Epidermal melanocyte (primary cell): ENCODE measurements at regions not wholly inside any gene's neighbourhood (a gene's known extent, or its start where the extent isn't known, plus 50 kb on each side); places are given as distances from the start of the nearest gene placed in this dataset.
"Not testable (repeated sequence)": the region's sequence is repeated elsewhere in the genome, so short reads cannot be mapped to it uniquely, and the experiment has no call there.

Experiments
- DNase-seq: peaks from one replicate; pipeline ENCODE4 v3.0.0; 2011; ENCODE audit warnings: low spot score; ENCODE audit not compliant: insufficient read length

- peak; percentile 33 for DNase-seq
These were observed 234.9 kb upstream of the MCHR2 start for GRCh38 chr6:100228834-100229441.

DNA sequence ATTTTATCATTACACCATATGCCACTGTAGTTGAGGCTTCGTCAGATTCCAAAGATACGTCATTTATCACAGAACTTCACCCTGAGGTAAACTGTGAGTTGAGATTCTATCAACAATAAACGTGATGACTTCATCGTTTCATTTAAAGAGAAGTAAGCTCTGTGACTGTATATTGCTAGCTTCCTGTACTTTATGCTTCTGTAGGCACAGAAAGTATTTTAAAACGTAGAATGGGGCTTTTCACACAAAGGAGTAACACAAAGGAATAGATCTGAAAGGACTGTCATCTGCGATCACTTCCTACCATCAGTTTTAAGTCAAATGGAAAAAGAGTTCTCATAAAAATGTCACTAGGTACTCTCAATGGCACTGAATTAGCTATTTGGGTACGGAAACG, 234.4 kb upstream of the MCHR2 start:
- DNase-seq: no peak

DNA sequence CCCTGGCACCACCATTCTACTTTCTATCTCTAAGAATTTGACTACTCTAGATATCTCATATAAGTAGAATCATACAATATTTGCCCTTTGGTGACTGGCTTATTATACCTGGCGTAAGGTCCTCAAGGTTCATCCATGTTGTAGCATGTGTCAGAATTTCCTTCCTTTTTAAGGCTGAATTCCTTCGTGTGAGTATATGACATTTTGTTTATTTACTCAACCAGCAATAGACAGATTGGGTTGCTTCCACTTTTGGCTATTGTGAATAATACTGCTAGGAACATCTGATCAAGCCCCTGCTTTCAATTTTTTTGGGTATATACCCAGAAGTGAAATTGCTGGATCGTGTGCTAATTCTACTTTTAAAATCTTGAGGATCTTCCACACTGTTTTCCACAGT, 232.8 kb upstream of the MCHR2 start:
- DNase-seq: no peak

GRCh38 chr6:100223952-100224351, 229.9 kb upstream of the MCHR2 start:
- DNase-seq: not testable (repeated sequence)

DNA sequence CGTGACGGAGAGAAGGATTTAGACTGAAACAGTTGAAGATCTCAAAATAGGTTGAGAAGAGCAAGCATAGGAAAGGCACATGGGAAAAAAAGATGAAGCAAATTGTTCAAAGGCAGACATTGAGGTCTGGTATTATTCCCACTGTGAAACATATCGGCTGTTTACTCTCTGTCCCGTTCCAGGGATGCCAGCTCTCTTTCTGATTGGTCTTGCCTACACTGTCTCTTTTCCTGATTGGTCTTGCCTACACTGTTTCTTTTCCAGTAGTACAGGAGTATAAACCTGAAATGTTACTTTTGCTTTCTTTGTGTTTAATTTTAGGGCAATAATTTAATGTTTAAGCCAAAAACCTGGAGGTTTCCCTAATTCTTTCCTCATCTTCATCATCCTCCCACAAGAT, 226.5 kb upstream of the MCHR2 start:
- DNase-seq: no peak

DNA sequence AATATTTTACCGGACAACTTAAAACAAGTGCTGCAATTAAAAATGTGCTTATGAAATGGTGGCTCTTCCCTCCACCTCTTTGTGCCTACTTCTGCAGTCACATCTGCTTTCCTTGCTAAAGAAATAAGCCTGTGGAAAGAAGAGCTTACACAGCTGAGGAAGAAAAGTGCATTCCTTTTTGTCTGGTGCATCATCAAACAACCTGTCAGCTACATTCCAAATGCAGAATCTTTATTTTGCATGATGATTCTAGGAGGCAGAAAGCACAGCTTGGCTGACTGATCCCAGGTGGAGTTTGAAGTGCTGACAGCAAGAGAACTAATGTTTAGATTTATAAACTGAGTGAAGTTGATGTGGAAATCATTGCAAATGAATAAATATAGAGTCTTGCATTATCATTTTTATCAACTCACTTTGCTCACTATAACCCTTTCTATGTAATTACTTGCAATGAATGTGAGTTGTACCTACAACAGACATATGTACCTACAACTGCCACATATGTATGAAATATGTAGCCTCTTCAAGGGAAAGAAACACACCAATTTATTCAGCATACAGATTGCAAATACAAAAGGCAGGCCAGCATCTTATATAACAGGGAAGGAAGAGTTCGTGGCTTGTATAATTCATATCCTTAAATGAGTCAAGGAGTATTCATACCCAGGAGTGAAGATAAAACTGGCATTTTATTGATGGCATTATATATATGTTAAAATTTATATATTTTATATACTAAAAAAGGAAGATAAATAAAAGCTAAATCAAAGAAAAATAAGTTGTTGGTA, 223.4 kb upstream of the MCHR2 start:
- DNase-seq: no peak

- no peak for DNase-seq
These were observed 222.7 kb upstream of the MCHR2 start for GRCh38 chr6:100216760-100217159.

GRCh38 chr6:100212131-100212530, 218.1 kb upstream of the MCHR2 start:
- no peak for DNase-seq

DNA sequence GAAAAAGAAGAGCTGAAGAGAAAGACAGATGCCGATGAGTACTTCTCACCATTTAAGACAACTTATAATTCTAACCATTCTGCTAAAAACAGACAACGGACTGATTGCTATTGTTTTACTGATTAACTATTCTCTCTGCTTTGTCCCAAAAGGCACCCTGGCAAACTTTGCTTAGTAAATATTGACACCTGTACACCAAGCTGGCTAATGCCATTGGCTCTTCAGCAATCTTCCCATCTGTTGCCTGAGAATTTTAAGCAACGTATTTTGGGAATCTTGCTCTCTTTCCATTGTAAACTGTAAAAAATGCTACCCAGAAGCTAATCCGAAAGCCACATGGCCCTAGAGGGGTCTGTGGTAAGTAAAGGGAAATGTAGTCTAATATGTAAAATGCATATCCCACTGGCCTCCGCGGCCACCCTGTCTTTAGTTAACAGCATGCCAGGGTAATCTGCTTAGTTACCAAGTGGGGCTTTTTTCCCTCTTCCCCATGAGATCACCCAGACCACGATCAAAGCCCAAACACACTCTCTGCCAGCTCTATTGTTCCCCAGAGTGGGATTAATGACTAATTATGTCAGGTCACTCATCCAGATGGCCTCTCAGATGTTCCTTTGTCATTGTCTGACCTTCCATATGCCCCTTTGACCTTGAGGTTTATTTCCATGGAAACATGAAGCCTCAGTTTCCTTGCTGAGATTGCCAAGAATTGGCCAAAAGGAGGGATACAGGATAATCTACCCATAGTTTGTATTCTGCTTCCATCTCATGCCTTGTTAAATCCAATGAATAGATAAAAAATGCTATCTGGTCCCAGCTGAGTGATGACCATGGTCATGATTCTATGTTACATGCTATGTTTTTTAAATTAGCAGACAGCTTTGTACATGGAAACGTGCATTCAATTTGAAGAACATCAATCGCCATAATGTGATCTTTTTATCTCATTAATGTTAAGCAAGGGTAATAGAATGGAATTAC, 216.4 kb upstream of the MCHR2 start:
- no peak for DNase-seq

DNA sequence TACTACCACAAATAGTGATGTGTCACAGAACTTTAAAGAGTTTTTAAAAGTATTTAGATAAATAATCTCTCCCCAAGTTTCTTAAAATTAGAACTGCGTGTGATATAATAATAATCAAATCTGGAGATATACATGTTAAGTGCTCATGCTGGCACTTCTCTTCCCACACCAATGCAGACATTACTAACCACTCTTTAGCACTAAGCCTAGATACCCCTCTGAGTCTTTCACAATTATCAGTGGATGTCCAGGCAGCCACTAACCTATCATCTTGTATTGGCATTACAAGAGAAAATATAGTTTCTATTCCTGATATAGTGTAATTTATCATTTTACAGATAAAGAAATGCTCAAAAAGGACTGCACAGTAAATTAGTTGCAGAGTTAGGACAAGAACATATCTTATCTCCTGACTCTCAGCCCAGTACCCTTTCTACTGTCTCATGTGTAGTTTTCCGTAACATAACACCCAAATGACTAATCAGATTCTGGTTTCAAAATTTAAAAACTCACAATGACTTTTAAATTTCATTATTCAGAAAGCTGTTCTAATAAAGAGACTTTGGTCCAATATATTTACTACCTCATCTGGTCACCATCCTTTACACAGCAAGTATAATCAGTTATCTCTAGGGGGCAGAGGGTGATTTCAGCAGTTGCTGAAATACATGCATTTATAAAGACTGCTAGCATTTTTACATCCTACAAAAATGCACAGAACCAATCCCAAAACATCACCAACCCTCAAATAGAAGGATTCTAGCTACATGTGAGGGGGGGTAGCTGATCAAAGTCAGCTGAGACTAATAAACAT, 215.5 kb upstream of the MCHR2 start:
- no peak for DNase-seq

DNA sequence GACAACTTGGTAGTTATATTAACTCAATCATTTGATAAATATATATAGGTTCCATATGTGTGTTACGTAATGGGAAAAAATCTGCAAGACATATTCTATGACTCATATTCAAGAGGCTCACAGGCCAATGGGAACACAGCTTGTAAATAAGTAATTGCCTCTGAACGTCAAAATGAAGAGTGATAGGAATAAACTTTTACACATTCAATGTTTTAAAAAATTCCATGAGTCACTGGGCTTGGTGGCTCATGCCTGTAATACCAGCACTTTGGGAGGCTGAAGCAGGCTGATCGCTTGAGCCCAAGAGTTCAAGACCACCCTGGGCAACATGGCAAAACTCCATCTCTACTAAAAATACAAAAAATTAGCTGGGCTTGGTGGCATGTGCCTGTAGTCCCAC, 209.4 kb upstream of the MCHR2 start:
- DNase-seq: peak; percentile 18

GRCh38 chr6:100202417-100203194, 208.6 kb upstream of the MCHR2 start:
- peak; percentile 75 for DNase-seq

- not testable (repeated sequence) for DNase-seq
These were observed 202.4 kb upstream of the MCHR2 start for GRCh38 chr6:100196214-100196982.

GRCh38 chr6:100195244-100195643, 201.2 kb upstream of the MCHR2 start:
- DNase-seq: not testable (repeated sequence)

DNA sequence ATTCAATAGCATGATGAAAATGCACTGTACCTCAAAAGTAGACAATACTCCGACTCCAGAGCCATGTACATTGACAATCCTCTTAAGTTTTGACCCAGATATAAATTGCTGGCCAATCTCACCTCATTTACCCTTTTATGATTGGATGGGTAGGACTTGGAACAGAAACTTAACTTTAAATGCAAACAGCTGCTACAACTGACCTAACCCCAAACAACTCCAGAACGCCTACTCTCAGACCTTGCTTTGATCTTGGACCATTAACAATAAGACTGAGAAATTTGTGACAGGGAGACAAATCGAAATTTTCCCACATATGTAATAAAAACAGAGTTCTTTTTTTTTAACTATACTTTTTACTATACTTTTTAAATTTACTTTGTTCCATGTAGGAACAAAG, 200.5 kb upstream of the MCHR2 start:
- DNase-seq: peak; percentile 17

DNA sequence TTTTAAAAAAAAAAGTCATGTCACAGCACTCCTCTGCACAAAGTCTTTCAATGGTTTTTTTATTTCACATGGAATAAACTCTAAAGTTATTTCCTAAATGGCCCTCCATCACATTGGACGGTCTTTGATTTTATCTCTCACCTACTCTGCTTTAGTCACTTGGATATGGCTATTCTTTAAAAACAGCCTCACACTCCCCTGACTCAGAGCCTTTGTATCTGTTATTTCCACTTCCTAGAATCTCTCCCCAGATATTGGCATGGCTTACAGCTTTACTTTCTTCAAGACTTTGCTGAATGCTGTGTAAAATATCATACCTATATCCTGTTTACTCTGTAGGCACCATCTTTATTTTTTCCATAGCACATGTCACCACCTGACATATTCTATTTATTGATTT, 194.7 kb upstream of the MCHR2 start:
- no peak for DNase-seq

DNA sequence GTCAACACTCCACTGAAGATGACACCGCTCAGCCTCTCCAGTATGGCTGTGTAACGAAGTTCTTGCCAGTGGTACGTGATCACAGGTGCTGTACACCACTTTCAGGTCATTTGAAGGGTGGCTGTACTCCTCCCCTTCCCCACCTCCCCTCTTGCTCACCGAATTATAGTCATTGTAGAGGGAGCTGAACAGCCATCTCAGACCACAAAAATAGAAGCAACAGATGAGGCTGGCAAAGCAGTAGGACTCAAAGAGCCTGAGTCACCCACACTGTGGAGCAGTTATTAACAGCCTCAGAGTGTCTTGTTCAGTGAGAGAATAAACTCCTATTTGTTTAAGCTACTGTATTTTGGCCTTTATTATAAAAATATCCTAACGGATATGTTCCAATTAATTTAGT, 192.5 kb upstream of the MCHR2 start:
- DNase-seq: no peak

GRCh38 chr6:100185615-100186014, 191.6 kb upstream of the MCHR2 start:
- DNase-seq: no peak

DNA sequence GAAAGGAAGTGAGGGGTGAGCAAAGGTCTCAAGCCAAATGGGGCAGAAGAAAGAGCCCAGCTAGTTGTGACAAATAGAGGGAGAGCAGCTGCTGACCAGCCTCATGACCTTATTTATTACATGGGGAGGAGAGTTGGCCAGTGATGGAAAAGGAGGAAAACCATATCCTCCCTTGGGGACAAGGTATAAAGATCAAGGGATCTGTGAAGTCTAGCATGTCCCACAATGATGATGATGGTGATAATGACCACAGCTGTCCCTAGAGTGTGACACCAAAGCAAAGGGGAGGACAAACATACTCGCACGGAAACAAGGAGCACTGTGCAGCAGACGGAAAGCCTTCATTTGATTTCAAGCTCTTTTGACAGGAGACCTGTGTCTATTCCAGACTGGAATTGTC, 190.4 kb upstream of the MCHR2 start:
- DNase-seq: no peak

- no peak for DNase-seq
These were observed 188.3 kb upstream of the MCHR2 start for GRCh38 chr6:100182313-100182712.
